ENCODE measurements at regions not wholly inside any gene's neighbourhood (a gene's known extent, or its start where the extent isn't known, plus 50 kb on each side); places are given as distances from the start of the nearest gene placed in this dataset.

- TF ChIP-seq ELK1 (IDR thresholded peaks at IDR 0.05; ENCODE audit: low read depth, low read length): no peak
- no peak for TF ChIP-seq REST (IDR thresholded peaks at IDR 0.05)
- TF ChIP-seq BHLHE40 (IDR thresholded peaks at IDR 0.05; ENCODE audit: low read depth, low read length): no peak
- TF ChIP-seq CHD4 (IDR thresholded peaks at IDR 0.05; ENCODE audit: borderline replicate concordance): no peak
- no peak for TF ChIP-seq ESRRA (IDR thresholded peaks at IDR 0.05; ENCODE audit: borderline replicate concordance, low read length)
- TF ChIP-seq HOXB13 (CRISPR knock-in tag; IDR thresholded peaks at IDR 0.05; ENCODE audit: low read depth): no peak
- no peak for TF ChIP-seq BCL3 (IDR thresholded peaks at IDR 0.05)
Observed at GRCh38 chr13:79141082-79141481, 265.0 kb downstream of the RBM26 start (continued).

GRCh38 chr13:79128158-79128557 lies 277.9 kb downstream of the RBM26 start:
- H3K4me1 ChIP-seq: no peaks in the 10 kb centered on the region
- no peak for FAIRE-seq
- peak in 1 of 2 experiments; percentile 9 for DNase-seq (ENCODE audit: low read depth in 1 of 2, low spot score in 1 of 2)
- no peak overlapping the region for H3K4me3 ChIP-seq
- ChIA-PET POLR2A (no interaction called here), CTCF (no interaction called here)
- TF ChIP-seq CEBPB (IDR thresholded peaks at IDR 0.05): peak in 1 of 2 experiments; percentile 20; a peak in 1 of 4 replicates
- TF ChIP-seq ELK1 (IDR thresholded peaks at IDR 0.05; ENCODE audit: low read depth, low read length): no peak
- ATAC-seq: no peak
- no peaks in the 10 kb centered on the region for H3K9me3 ChIP-seq
- H3K27ac ChIP-seq: no peak overlapping the region
- H3K4me2 ChIP-seq: no peak overlapping the region
- WGBS (ENCODE audit: missing lambda C conversion rate): 38% methylated on average over 2 of the region's 2 CpGs

- Histone ChIP-seq H3K27ac (no peak overlapping the region), H3K4me2 (no peak overlapping the region), H3K9me3 (no peaks in the 10 kb centered on the region), H3K4me3 (no peak overlapping the region), H3K4me1 (no peaks in the 10 kb centered on the region)
- no peak for ATAC-seq
- WGBS (ENCODE audit: missing lambda C conversion rate): 3% methylated on average over 1 of the region's 1 CpG
- ChIA-PET POLR2A (no interaction called here), CTCF (no interaction called here)
- TF ChIP-seq MYC (IDR thresholded peaks at IDR 0.05; ENCODE audit: borderline replicate concordance, low read length) (no peak), HOXB13 (CRISPR knock-in tag; IDR thresholded peaks at IDR 0.05; ENCODE audit: low read depth) (no peak), KDM1A (IDR thresholded peaks at IDR 0.05; ENCODE audit: low read depth) (no peak), FOSB (CRISPR knock-in tag; IDR thresholded peaks at IDR 0.05) (no peak), EHMT2 (IDR thresholded peaks at IDR 0.05; ENCODE audit: low read depth) (no peak), NPAS2 (CRISPR knock-in tag; IDR thresholded peaks at IDR 0.05; ENCODE audit: borderline replicate concordance) (no peak), MAX (IDR thresholded peaks at IDR 0.05) (no peak), SREBF2 (IDR thresholded peaks at IDR 0.05) (no peak), SMC3 (IDR thresholded peaks at IDR 0.05) (no peak), CBX8 (IDR thresholded peaks at IDR 0.05) (no peak), MAFK (IDR thresholded peaks at IDR 0.05; ENCODE audit: partially characterized antibody) (no peak)
- no peak for FAIRE-seq
- no peak for DNase-seq (ENCODE audit: low read depth in 1 of 2, low spot score in 1 of 2)
Observed at GRCh38 chr13:79126706-79127105, 279.3 kb downstream of the RBM26 start.

All from A549 (cell line).